ENCODE measurements at regions not wholly inside any gene's neighbourhood (a gene's known extent, or its start where the extent isn't known, plus 50 kb on each side); places are given as distances from the start of the nearest gene placed in this dataset.

DNA sequence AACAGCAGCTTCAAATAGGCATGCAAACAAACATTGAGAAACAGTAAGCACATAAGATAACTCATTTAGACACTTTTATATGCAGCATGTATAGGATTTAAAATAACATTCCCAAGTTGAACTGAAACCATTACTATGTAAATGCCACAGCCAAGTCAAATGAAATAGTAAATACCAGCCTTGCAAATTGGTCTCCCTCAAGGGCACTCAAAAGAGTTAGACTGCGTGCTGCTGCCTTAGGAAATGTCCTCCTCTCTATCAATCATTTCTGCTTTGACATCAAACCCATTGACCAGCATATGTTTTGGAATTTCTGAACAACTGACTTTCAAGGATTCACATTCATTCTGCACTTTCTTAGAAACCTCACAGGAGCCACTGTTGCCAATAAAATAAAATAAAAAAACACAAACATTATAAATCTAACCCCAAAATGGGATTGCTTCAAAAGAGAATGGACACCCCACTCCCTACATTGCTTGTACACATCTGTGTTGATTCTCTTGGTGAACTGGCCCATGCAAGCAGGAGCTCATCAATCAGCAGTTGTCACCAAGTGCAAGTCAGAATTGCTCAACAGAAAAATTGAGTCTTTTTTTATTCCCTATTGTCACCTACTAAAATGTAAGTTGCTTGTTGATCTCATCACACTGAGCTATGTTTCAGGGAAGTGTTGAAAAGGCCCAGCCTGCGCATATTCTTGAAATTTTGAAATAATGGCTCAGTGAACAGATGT, 256.2 kb downstream of the DAD1 start:
- 78 to 90% (median 83%) methylated on average over 2 of the region's 2 CpGs for WGBS, 5 donors
- DNase-seq: no peak
- H3K4me3 ChIP-seq: no peak overlapping the region
- H3K27ac ChIP-seq: no peak overlapping the region
- no peaks in the 10 kb centered on the region for H3K4me1 ChIP-seq
- TF ChIP-seq POLR2A (IDR thresholded peaks at IDR 0.05) (no peak), POLR2AphosphoS5 (IDR thresholded peaks at IDR 0.05) (no peak)
- TF ChIP-seq, protein P1, sequence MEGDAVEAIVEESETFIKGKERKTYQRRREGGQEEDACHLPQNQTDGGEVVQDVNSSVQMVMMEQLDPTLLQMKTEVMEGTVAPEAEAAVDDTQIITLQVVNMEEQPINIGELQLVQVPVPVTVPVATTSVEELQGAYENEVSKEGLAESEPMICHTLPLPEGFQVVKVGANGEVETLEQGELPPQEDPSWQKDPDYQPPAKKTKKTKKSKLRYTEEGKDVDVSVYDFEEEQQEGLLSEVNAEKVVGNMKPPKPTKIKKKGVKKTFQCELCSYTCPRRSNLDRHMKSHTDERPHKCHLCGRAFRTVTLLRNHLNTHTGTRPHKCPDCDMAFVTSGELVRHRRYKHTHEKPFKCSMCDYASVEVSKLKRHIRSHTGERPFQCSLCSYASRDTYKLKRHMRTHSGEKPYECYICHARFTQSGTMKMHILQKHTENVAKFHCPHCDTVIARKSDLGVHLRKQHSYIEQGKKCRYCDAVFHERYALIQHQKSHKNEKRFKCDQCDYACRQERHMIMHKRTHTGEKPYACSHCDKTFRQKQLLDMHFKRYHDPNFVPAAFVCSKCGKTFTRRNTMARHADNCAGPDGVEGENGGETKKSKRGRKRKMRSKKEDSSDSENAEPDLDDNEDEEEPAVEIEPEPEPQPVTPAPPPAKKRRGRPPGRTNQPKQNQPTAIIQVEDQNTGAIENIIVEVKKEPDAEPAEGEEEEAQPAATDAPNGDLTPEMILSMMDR (IDR thresholded peaks at IDR 0.05 in 8 of 11, conservative IDR thresholded peaks at IDR 0.05 in 3 of 11): no peak
- intact Hi-C loops (cut with DNase I; ENCODE audit: low total_unique reads): no loop called here
- H3K9me3 ChIP-seq: peaks cover 0 to 27% (median 23%) of the 10 kb centered on the region in 8 donors
- no peaks in the 10 kb centered on the region for H3K36me3 ChIP-seq
- H3K27me3 ChIP-seq (replicated peaks in 1 of 7): no peaks in the 10 kb centered on the region

DNA sequence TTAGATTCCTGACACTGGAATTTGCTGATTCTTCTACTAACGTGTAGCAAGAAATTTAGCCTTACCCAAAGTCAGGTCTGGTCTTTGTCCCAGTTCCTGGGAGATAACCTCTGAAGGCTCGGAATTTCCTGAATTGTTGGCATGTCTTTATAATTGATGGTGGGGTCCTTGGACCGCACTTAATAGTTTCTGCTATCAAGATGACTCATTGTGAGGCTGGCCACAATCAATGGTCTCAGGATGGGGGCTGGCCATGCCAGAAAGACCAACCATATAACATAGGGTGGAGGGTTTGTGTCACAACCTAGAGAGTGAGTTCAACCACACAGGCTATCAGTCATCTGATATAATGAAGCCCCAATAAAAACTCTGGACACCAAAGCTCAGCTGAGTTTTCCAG, 259.7 kb downstream of the DAD1 start:
- intact Hi-C loops (cut with DNase I; ENCODE audit: low total_unique reads): loop anchor here (10.0 kb wide), 1 partner anchor 45 kb away; no protein-coding TSS in a partner anchor
- TF ChIP-seq, protein P1 (IDR thresholded peaks at IDR 0.05 in 8 of 11, conservative IDR thresholded peaks at IDR 0.05 in 3 of 11): no peak
- no peak for TF ChIP-seq POLR2AphosphoS5 (IDR thresholded peaks at IDR 0.05)
- no peak for TF ChIP-seq POLR2A (IDR thresholded peaks at IDR 0.05)
- Histone ChIP-seq H3K4me1 (no peaks in the 10 kb centered on the region), H3K36me3 (no peaks in the 10 kb centered on the region), H3K9me3 (peaks cover 0 to 35% (median 27%) of the 10 kb centered on the region in 8 donors), H3K4me3 (no peak overlapping the region), H3K27ac (no peak overlapping the region), H3K27me3 (replicated peaks in 1 of 7) (no peaks in the 10 kb centered on the region)
- WGBS, 5 donors: 39 to 72% (median 60%) methylated on average over 3 of the region's 3 CpGs
- DNase-seq: no peak

DNA sequence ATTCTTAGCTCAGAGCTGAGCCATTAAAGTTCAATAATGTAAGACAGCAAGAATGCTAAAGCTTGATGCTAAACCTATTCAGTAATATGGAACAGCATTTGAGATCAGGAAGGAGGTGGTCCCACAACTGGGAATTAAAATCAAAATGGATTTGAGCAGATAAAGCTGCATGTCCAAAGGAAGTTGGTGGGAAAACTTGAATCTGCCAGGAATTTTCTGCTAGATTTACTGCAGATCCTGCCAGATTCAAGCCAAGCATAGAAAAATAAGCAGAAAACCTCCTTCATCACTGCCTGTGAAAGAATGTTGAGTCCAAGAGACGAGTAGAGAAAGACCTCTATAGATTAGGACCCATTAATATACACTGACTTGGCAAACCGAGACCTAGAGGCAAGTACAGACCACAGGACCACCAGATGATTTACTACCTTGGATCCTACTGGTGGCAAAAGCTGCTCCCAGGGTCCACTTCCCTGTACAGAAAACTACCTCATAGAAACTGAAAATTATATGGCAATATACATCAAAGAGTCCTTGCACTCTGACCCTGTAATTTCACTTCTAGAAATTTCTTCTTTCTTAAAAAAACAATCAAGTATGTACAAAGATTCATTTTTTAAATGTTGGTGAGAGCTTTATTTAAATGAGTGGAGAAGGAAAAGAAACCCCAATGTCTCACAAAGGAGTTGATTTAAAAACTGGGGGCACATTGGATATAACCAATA, 263.2 kb downstream of the DAD1 start:
- no peak for DNase-seq
- TF ChIP-seq POLR2AphosphoS5 (IDR thresholded peaks at IDR 0.05): no peak
- TF ChIP-seq, protein P1 (IDR thresholded peaks at IDR 0.05 in 8 of 11, conservative IDR thresholded peaks at IDR 0.05 in 3 of 11): no peak
- no peak for TF ChIP-seq POLR2A (IDR thresholded peaks at IDR 0.05)
- Histone ChIP-seq H3K27me3 (replicated peaks in 1 of 7) (no peaks in the 10 kb centered on the region), H3K4me1 (no peaks in the 10 kb centered on the region), H3K36me3 (no peaks in the 10 kb centered on the region), H3K9me3 (peaks cover 0 to 35% (median 27%) of the 10 kb centered on the region in 8 donors), H3K27ac (no peak overlapping the region), H3K4me3 (no peak overlapping the region)
- intact Hi-C loops (cut with DNase I; ENCODE audit: low total_unique reads): loop anchor here (10.0 kb wide), 1 partner anchor 49 kb away; no protein-coding TSS in a partner anchor
- WGBS, 5 donors: 68 to 79% (median 77%) methylated on average over 2 of the region's 2 CpGs

DNA sequence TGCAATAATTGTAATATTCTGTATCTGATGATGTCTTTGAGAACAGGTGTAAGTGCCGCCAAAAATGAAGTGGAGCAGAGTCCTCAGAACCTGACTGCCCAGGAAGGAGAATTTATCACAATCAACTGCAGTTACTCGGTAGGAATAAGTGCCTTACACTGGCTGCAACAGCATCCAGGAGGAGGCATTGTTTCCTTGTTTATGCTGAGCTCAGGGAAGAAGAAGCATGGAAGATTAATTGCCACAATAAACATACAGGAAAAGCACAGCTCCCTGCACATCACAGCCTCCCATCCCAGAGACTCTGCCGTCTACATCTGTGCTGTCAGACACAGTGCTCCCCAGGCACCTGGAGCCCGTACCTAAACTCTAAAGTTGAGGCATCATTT, 268.7 kb downstream of the DAD1 start:
- intact Hi-C loops (cut with DNase I; ENCODE audit: low total_unique reads): loop anchor here (10.0 kb wide), 1 partner anchor 54 kb away; no protein-coding TSS in a partner anchor
- H3K4me1 ChIP-seq: no peaks in the 10 kb centered on the region
- no peak for DNase-seq
- H3K9me3 ChIP-seq: no peaks in the 10 kb centered on the region
- no peak overlapping the region for H3K4me3 ChIP-seq
- H3K27ac ChIP-seq: no peak overlapping the region
- no peaks in the 10 kb centered on the region for H3K27me3 ChIP-seq (replicated peaks in 1 of 7)
- TF ChIP-seq, protein P1 (IDR thresholded peaks at IDR 0.05 in 8 of 11, conservative IDR thresholded peaks at IDR 0.05 in 3 of 11): no peak
- TF ChIP-seq POLR2A (IDR thresholded peaks at IDR 0.05) (no peak), POLR2AphosphoS5 (IDR thresholded peaks at IDR 0.05) (no peak)
- H3K36me3 ChIP-seq: no peaks in the 10 kb centered on the region
- WGBS, 5 donors: 49 to 62% (median 56%) methylated on average over 4 of the region's 4 CpGs
